GM21423 (cell line): ENCODE measurements at regions not wholly inside any gene's neighbourhood (a gene's known extent, or its start where the extent isn't known, plus 50 kb on each side); places are given as distances from the start of the nearest gene placed in this dataset.

Source experiments
- ATAC-seq: cut with Tn5 transposase; IDR thresholded peaks from one replicate; pipeline ENCODE4 v1.9.1; 2021; ENCODE audit warnings: mild to moderate bottlenecking, moderate library complexity; ENCODE audit not compliant: unreplicated experiment

DNA sequence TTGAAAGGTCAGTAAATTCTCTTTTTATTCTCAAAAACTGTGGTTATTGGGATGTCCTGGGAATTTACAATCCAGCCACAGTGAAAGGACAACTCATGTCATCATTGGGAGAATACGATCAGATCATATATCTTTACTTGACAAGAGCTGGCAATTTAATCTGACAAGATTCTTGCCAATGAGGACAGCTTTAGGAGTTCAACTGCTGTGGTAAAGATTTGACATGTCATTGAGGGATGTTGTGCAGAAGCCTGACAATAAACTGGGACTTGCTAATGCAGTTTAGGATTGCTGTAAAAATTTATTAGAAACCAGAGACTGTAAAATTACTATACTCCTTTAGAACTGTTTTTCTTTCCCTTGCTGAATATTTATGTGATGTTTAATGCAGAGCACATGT, 1131.0 kb downstream of the MAT2B start:
- ATAC-seq: no peak

DNA sequence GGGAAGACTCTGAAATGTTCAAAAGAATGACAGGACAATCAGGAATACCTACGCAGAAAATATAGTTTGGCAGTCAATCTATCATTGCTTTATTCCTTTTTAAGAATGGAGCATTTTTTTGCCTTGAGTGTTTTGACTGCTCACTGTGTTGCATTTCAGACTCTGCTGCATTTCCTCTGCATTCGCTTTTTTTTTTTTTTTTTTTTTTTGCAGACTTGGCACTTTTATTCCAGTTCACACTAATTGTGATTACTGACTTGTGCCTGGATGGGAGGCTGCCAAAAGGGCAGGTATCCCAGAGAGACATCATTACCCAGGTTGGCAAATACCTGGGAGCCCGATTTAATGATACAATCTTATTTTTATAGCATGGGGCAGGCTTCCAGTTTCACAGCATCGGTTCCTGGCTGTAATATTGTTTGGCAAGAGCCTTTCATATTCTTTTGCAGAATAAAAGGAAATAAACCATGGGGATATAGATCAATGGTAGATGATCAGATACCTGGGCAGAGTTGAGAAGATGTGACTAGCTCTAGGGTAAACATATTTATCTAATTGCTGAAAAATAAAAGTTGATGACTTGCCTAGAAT, 1132.6 kb downstream of the MAT2B start:
- no peak for ATAC-seq

DNA sequence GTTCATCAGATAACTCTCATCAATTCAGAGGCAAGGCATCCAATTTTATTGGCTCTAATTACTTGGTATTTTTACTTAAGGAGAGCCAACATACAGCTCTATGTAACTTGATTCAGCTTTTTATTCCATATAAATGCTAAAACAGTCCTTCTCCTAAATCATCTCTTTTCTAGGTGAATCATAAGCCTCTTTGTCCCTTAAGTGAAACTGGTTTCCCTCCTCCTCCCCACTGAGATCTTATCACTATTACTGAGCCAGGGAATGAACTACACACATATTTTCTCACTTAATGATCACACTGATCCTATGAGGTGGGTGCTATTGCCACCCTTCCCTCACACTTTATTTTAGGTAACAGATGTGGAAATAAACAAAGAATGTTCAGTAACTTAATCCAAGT, 1143.8 kb downstream of the MAT2B start:
- no peak for ATAC-seq

DNA sequence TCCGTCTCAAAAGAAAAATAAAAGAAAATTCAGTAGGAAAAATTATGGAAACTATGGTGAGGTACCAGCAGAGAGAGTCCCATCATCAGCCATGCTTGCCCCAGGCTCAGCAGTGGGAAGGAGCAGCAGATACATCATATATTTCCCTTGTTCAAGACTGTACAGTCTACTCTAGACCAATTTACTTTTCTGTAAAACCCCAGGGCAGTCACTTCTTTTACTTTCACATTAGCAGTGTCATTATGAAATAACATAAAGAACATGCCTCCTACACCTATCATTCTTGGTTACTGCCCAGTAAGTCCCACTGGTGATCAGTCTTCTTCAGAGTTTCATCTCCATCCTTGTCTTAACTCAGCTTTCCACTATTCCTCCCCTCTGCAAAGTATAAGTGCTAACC, 1145.0 kb downstream of the MAT2B start:
- no peak for ATAC-seq

DNA sequence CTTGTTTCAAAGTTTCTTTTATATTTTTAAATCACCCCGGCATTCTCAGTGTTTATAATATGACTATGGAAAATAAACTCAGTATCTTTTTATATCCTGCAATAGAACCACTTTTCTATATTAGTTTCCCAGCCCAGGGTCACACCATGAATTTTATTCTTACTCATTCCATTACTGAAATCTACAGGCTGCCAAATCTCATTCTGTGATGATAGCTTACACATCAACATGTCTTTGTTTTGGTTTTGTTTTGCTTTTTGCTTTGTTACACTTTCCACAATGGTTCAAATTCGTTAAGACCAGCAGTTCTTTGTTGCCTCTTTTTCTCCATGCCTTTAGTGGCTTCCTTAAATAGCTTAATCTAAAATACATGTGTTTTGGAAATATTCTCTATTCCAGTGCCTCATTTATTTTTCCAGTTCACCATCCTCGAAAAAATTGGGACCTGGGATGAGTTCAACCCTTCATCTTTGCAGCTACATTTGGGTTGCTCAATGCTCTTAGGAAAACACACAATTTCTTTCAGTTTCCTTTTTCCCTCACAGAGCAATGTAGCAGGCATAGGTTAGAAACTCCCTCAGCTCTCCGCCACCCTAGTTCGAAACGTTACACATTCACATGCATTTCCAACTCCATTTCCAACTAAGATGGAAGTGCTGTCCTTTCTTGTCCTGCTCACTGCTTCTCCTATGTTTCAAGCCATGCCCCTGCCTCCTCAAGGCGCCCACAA, 1146.3 kb downstream of the MAT2B start:
- no peak for ATAC-seq

DNA sequence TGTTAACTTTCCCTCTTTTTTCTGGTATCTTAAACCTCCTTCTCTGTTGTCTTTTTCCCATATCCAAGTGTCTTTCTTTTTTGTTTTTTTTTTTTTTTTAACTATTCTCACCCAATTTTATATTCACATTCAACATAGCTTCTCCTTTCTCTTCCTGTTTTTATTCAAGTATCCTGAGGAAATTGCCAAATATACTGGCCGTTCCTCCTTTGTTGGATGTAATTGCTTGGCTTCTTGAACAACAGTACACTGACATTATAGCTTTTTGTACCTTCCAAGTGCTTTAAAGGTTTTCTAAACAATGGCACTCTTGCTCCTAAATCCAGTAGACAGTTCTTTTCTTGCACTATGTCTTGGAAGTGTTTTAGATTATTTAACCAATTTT, 1146.8 kb downstream of the MAT2B start:
- no peak for ATAC-seq

DNA sequence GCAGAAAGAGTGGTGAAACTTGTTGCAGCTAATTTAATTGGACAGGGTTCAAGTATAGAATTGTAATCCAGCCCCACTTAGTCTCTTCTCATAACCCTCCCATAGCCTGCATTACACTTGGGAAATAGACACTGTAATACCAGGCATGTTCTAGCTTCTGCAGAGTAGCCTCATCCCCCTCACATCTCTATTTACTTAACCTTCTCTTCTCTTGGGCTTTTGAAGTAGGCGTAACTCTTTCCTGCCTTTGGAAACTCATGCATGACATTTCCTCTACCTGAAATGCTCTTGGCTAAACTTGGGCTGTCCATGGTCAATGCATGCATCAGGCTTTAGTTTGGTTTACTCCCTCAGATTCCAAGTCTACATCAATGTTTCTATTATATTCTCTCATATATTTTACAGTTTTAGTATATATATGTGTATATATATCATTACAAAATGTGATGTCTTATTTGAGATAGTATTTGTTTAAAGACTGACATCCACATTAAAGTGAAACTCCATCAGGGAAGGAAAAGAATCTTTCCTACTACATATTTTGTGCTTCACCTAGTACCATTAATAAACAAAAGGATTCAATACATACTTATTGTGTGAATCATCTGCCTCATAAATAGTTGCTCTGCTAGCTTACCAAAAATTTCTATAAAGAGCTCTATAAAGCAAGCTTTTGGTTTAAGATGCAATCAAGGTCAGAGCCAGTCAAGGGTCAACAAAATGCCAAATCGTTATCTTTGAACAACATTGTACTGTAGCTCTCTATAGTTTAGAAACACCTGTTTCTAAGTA, 1158.0 kb downstream of the MAT2B start:
- ATAC-seq: no peak

DNA sequence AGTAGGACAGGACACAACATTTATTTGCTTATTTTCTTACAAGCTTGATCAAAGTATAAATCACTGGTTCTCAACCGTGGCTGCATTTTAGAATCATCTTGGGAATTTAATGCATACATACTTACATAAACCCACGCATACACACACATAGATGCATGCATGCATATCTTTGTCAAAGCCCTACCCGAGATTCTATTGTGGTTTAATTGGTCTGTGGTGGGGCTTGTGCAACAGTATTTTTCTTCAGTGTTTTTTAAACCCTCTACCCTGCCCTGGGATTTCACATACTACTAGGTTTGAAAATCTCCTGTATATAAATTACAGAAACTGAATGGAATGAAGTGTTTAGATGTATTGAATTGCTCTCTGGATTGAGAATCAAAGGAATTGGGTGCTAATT, 1166.2 kb downstream of the MAT2B start:
- ATAC-seq: no peak

DNA sequence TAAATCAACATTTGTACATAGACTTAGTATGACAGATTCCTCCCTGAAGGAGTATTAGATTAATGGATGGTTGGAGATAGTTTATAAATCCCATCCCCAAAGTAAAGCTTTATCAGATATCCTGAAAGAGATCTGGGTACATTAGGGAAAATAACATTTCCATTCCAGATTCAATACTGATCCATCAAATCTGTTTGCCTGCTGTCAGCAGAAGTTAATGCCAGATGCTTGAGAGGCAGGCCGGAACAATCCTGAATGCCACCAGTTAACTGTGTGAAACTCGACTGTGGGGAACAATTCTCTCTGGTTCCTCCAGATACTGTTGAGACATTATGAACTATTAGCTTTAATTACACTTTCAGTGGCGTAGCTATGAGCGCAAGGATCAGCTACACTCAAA, 1166.8 kb downstream of the MAT2B start:
- no peak for ATAC-seq

DNA sequence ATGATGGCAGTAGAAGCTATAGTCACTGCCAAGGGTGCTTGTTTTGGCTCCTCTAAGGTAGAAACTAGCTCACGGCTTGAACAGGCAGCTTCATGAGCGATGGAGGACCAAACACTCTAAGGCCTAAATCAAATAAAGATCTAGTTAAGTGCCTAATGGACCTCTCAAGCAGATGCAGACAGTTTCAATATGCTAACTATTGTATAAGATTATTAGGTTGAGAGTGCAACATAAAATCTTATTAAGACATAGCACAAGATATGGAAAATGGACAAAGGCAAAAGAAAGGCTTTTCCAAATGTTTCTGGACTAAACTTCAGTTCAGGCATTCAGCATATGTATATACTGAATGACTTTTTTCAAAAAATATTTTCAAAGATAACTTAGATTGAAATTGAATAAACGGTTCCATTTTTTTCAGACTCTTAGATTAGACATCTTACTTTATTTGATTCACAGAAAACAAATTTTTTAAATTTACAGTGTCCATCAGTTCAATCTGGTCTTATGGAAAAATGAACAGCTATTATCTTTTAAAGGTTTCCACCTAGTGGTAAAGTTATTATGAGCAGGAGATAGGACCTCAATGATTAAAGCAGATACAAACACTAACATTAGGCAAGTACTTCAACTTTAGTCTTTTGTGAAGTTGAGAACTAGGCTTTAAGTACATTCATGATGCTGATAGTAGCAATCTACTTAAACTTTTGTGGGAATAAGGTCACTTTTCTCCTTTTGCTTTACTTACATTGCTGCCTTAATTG, 1167.7 kb downstream of the MAT2B start:
- peak; percentile 64 for ATAC-seq

DNA sequence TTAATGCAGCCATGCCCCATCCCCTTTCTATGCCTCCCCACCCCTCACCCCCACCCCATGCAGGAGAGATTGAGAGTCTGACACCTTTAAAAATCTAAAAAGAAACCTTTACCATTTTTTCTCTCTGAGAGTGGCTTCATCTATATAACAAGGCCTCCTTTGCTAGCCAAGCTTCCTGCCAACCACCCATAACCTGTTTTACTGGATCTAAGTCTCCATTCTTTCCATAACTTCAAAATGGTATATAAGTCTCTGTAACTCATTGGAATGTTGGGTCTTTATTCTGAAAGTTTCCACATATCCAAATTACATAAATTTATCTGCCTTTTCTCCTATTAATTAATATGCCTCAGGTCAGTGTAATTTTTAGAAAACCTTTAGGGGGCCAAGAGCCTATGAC, 1174.0 kb downstream of the MAT2B start:
- no peak for ATAC-seq

DNA sequence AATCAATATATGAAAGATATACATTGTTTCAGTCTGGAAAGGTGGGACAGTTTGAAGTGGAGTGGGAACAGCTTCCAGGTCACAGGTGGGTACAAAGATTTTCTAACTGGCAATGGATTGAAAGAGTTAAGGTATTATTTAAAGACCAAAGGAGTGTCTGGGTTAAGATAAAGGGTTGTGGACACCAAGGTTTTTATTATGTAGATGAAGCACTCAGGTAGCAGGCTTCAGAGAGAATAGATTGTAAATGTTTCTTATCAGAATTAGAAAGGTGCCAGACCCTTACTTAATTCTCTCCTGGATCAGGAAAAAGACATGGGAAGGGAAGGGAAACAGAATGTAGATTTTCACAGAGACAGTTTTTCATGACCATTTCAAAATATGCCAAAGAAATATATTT, 1174.8 kb downstream of the MAT2B start:
- ATAC-seq: no peak

DNA sequence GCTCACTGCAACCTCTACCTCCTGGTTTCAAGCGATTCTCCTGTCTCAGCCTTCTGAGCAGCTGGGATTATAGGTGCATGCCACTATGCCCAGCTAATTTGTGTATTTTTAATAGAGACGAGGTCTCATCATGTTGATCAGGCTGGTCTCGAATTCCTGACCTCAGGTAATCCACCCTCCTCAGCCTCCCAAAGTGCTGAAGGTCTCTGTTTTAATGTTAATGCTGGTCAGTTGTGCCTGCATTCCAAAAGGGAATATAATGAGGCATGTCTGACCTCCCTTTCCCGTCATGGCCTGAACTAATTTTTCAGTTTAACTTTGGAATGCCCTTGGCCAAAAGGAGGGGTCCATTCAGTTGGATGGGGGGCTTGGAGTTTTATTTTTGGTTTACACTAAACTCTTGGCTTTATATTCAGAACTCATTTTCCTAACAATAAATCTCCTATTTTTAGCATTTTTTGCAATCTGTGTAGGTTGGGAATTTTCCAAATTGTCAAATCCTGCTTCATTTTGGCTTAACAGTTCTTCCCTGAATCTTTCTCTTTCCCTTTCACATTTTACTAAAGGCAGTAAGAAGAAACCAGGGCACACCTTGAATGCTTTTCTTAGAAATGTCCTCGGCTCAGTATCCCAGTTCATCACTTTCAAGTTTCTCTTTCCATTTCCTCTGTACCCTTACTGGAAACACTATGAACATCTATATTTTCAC, 1175.5 kb downstream of the MAT2B start:
- no peak for ATAC-seq

DNA sequence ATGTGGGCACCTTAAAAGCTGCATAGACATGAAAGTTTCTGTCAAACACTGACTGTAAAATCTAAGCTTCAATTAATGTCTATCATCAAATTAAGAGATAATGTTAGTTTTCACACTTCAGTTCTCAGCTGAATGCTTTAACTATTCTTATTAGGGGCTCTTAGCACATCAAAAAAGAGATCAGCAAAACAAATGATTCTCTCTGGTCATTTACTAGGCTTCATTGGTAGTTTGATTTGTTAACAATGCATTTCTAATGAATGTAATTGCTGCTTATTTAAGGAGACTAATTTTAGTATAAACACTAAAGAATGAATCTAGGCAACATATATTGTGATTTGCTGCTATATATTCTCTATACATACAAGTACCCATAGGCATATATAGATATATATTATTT, 1182.0 kb downstream of the MAT2B start:
- no peak for ATAC-seq

DNA sequence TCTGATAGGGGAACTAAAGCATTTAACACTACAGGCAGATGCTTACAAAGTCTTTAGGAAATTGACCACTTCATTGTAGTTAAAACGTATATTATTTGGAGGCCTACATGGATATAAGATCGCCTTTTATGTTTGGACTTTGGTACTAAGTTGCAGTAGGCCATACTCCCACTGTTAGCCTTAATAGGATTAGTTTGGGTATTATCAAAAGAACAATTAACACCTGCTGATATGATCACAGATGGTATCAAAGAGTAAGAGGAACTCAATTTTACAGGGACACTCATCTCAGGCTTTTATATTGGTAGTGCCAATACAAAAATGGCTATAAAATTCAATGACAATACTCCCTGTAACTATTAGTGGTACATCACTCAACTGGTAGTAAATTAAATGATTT, 1183.0 kb downstream of the MAT2B start:
- no peak for ATAC-seq

DNA sequence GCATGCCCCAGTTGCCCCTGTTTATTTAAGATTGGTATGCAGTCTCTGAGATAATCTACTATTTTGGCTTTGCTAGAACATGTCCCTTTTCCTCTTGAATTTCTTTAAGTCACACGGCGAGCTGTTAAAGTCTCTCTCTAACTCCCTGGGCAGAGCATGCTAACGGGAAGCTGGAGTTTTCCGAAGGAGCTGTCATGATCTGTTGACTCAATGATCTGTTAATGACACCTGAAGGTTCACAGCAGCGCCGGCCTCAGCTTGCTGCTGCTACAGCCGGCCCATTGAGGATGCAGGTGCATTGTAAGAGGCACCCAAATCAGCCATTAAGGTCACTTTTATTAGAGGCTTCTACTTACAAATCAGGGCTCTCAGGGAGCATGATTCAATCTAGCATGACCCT, 1203.4 kb downstream of the MAT2B start:
- no peak for ATAC-seq

DNA sequence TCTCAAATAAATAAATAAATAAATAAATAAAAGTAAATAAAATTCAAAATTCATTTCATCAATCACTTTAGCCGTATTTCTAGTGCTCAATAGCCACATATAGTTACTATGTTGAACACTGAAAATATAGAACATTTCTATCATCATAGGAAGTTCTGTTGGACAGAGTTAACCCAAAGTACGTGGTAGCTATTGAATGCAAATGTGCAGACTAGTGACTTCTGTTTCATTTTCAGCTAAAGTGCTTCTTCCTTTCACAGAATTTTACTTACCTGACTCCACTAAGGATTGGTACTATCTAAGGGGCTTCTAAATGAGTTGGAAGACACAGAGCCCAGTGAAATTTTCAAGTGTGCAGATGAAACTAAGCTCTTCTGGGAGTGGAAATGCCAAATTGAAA, 1208.3 kb downstream of the MAT2B start:
- ATAC-seq: no peak

DNA sequence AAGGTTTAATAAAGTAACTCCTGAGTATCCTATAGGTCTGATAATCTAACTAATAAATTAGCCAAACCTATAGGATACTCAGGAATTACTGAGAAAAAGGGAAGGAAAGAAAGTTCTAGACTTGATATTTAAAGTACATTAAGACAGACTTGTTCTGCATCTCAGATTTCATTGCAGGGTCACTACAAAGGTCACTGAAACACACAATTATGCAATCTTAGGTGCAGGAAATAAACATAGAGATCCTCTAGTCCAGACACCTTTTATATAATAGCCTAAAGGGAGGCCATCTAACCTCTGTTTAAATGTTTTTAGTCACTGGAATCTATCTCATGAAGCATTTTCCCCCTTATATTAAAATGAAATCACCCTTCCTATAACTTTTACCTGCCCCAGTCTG, 1215.7 kb downstream of the MAT2B start:
- no peak for ATAC-seq

DNA sequence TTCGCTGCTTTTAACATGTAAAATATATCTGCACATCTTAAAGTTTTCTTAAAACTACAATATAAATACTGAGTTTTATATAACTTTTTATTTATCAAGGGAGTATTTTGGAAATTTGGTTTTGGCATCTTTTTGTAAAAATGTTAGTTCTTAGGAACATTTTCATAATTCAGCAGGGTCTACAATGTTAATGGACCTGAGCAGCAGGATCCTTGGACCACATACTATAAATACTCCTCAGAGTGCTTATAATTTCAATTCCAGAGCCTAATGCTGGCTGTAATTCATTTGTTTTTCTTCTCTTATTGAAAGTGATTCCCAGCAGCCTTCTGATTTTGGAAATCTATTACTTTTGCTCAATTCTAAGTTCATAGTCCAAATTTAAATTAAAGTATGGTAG, 1216.2 kb downstream of the MAT2B start:
- no peak for ATAC-seq

DNA sequence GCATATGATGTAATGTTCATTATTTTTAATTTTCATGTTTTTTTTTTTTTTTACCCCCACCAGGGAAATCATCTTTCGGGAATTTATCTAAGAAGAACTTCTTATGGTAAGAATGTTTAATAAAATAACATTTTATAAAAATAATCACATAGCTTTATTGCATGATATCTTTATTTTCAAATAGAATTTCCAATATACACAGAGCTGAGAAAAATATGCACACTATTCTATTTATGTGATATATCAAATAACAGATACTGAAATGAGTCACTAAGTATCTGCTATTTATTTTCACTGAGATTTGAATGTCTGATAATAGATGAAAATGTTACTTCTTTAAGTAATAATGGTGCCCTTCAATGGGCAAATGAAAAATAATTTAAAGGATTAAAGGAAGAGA, 1217.3 kb downstream of the MAT2B start:
- no peak for ATAC-seq

DNA sequence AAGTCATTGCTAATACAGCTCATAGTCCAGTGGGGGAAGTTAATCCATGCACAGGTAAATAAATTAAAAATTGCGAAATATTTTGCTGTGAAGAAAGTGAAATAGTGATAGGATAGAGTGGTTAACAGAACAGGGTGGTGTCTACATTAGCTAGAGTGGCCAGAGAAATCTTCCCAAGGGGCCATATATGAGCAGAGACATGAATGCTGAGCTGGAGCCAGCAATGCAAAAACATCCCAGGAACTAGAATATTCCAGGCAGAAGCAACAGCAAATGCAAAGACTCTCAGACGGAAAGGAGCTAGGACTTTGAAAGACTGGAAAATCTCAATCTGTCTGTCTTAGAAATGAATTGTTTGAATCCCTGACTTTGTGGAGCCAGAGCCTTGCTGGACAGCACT, 1221.6 kb downstream of the MAT2B start:
- ATAC-seq: no peak
